Endometrium (tissue), 2 donors: ENCODE measurements at regions not wholly inside any gene's neighbourhood (a gene's known extent, or its start where the extent isn't known, plus 50 kb on each side); places are given as distances from the start of the nearest gene placed in this dataset.
"Not testable (repeated sequence)": the region's sequence is repeated elsewhere in the genome, so short reads cannot be mapped to it uniquely, and the experiment has no call there.

Source experiments
- FAIRE-seq: peaks from 2 replicates; lab custom pipeline; 2012; peaks lifted over from hg19 to GRCh38; lab: Jason Lieb, UNC
- donor health status: control.
- donor health status: control.

GRCh38 chr13:19123502-19123901 lies 58.1 kb downstream of the TUBA3C start:
- FAIRE-seq: no peak

DNA sequence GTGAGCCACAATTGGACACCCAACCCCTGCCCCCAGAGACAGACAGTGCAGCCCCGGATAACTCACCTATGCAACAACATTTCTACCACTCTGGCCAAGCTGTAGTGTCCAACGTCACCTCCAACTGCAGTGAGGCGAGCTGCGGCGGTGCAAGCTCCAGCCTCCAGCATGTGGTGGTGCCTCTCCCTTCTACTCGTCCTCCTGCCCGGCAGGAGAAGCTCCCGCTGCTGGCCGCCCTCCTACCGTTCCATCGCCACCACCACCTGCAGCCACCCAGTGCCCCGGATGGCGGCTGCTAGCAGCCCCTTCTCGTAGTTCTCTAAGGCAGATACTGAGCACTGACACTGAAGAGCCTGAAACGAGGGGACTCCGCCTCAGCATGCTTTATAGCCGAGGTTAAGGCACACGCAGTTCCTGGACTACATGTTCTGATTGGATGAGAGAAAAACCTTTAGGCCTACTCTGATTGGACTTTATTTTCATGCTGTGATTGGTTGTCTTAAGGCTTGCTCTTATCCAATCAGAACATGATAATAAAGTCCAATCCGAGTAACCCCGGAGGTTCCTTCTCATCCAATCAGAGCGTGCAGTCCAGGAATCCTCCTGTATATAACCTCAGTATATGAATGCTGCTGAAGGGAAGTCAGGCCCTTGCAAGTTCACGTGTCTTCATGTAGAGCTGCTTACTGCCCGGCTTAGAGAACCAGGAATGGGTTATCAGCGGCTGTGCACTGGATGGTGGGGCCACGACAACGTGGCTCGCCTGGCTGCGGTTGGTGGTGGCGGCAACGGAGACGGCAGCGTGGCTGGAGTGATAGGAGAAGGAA lies 63.5 kb downstream of the TUBA3C start:
- no peak for FAIRE-seq

- FAIRE-seq: not testable (repeated sequence)
These were observed 72.4 kb downstream of the TUBA3C start for GRCh38 chr13:19109225-19109624.

- FAIRE-seq: no peak
These were observed 78.5 kb downstream of the TUBA3C start for GRCh38 chr13:19103140-19103539.

GRCh38 chr13:19093369-19093768 lies 88.3 kb downstream of the TUBA3C start:
- FAIRE-seq: no peak

DNA sequence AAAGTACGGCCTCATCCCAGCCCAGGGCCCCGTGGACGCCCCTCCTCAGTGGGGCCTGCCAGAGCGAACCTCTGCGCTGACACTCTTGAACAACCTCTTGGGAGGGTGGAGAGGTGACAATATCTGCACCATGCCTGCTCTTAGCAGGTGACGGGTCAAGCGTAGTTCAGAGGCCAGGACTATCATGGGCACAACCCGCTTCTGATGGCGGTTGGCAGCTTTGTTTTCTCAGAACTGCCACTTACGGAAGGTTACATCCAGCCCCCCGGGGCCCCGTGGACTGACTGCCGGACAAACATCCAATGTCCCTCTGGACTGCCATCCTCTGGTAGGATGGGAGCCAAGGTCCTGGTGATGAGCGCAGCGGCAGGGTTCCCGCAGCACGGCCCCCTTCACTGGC lies 91.1 kb downstream of the TUBA3C start:
- FAIRE-seq: no peak

GRCh38 chr13:19089315-19089714 lies 92.3 kb downstream of the TUBA3C start:
- no peak for FAIRE-seq

GRCh38 chr13:19088416-19088815 lies 93.2 kb downstream of the TUBA3C start:
- FAIRE-seq: no peak

GRCh38 chr13:19085876-19086275 lies 95.7 kb downstream of the TUBA3C start:
- no peak for FAIRE-seq

DNA sequence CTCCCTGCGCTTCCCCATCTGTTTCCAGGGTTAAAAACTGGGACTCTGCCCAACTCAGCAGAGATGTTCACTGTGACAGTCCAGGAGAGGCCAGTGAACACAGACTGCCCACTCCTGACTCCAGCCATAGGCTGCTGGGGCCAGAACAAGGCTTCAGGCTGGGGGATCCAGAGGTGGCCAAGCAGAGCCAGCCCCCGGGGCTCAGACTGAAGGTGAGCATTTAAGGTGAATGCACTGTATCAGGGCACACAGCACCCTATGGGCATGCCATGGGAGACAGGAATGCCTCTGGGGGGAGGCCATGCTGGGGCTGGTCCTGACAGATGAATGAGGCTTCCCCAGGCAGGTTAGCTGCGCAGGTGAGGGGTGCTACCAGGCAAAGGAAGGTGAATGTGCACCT lies 96.4 kb downstream of the TUBA3C start:
- no peak for FAIRE-seq

GRCh38 chr13:19083340-19083739 lies 98.3 kb downstream of the TUBA3C start:
- no peak for FAIRE-seq

- FAIRE-seq: no peak
These were observed 106.2 kb downstream of the TUBA3C start for GRCh38 chr13:19075418-19075817.

DNA sequence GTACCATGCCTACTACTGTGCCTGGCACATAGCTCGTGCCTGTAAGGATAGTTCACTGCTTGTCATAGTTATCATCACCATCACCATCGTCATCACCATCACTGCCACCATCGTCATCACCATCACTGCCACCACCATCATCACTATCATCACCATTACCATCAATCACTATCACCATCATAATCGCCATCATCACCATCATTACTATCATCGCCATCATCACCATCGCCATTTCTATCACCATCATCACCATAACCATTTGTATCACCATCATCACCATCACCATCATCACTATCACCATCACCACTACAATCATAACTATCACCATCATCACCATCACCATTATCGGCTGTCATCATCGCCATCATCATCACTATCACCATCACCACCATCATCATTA lies 107.1 kb downstream of the TUBA3C start:
- no peak for FAIRE-seq

GRCh38 chr13:19074106-19074505 lies 107.5 kb downstream of the TUBA3C start:
- FAIRE-seq: not testable (repeated sequence)

DNA sequence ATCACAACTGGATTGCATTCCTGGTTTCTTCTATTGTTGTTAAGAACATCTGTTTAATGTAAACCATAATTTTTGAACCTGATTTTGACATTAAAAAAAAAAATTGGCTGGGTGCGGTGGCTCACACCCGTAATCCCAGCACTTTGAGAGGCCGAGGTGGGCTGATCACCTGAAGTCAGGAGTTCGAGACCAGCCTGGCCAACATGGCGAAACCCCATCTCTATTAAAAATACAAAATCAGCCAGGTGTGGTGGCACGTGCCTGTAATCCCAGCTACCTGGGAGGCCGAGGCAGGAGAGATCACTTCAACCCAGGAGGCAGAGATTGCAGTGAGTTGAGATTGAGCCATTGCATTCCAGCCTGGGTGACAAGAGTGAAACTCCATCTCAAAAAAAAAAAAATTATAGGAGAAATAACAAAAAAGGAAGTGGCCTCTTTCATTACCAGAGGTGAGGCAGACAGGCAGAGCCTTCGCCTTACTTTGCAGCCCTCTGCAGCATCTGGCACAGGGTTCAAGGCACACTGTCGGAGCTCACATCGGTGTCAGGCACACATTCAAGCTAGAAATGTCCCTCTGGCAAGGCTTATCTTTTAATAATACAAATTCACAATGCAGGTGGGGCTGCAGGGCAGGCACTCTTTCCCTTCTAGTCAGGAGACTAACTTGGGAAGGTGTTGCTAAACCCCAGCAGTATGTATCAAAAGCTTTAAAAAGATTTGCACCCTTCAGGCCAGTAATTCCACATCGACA lies 108.5 kb downstream of the TUBA3C start:
- FAIRE-seq: not testable (repeated sequence)

GRCh38 chr13:19072543-19072942 lies 109.1 kb downstream of the TUBA3C start:
- FAIRE-seq: no peak

DNA sequence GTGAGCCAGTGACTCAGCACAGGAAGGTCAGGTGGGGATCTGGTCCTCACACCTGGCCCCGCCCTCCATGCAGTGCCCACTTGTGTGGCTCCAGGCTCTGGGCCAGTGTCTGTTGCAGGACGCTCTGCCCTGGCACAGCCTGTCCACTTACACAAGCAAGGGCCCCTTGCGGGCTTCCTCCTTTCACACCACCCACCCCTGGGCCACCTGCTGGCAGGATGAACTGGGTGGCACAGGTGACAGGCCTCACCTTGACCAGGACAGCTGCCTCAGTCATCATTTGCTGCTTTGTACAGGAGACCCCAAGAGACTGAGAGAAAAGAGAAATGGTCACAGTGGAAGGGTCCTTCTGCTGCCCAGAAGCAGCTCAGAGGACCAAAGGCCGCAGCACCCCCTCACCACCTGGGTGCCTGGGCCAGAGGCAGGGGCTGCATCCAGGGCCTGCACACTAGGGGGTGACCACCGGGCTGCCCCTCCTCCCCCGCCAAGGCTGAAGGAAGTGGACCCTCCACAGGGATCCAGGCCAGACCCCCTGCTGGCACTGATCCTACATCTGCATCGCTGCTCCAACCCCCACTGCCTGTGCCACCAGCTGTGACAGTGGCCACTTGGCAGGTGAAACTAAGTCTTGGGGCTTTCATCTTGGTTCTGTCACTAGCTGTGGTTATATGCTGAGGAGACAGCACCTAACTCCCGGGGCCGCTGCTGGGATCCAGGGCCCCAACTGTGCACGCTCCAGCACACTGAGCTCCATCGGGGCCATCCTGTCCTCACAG lies 110.3 kb downstream of the TUBA3C start:
- no peak for FAIRE-seq

DNA sequence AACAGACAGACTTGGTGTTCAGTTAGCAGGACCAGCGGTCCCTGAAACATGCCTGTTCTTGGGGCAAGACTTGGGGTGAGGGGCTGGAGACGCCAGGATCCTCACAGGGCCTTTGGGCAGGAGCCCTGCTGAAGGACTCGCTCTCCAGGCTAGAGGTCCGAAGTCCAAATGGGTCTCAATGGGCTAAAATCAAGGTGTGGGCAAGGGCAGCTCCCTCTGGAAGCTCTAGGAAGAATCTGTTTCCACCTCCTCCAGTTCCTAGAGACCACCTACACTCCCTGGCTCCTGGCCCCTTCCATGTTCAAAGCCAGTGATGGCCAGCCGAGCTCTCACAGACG lies 111.3 kb downstream of the TUBA3C start:
- FAIRE-seq: no peak

DNA sequence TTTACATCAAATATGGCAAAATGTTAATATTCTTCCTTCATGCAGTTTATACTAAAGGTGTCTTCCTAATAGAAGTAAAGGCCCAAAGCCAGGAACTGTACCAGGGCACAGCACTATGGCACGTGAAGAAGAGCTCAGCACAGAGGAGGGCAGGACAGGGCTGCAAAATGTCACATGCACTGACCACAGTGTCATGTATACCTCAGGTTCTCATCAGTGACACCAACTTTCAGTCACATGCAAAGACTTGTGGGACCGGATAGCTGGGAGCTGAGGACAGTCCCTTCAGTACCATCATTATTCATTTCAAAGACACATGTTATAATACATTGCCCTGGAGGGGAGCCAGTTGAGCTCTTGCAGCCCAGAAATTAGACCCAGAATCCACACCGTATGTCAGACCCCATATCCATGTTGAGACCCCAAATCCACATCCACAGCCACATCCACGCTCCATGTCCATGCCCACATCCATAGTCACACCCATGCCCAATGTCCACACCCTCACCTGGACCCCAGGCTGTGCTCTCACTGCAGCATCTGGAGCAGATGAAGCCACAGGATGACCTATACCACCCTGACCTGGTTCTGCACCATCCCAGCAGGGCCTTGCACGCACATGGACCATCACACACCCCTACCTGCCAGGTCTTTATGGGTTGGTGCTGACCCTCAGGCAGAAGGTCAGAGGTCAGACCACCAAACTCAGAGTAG lies 111.8 kb downstream of the TUBA3C start:
- no peak for FAIRE-seq

GRCh38 chr13:19068691-19069090 lies 112.9 kb downstream of the TUBA3C start:
- FAIRE-seq: no peak

DNA sequence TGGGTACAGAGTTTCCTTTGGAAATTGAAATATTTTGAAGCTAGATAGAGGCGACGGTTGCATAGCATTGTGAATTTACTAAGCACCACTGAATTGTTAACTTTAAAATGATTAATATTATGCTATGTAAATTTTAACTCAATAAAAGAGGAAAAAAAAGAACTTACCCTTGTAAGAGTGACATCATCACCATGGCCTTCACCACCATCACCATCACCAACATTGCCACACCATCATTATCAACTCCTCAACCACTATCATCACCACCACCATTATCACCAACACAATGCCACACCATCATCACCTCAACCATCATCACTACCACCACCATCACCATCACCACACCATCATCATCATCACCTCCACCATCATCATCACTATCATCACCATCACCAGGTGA lies 113.9 kb downstream of the TUBA3C start:
- no peak for FAIRE-seq

GRCh38 chr13:19062801-19063200 lies 118.8 kb downstream of the TUBA3C start:
- no peak for FAIRE-seq
